PC-9 (cell line): ENCODE measurements at regions not wholly inside any gene's neighbourhood (a gene's known extent, or its start where the extent isn't known, plus 50 kb on each side); places are given as distances from the start of the nearest gene placed in this dataset.

Source experiments
- CTCF ChIP-seq: fragments of 200-600 bp; sonication (generic); conservative IDR thresholded peaks from 2 replicates; pipeline ENCODE4 v1.6.1; 2017; ENCODE audit warnings: mixed run types, antibody characterized with exemption, mild to moderate bottlenecking, moderate library complexity
- EZH2 ChIP-seq: fragments of 200-600 bp; sonication (generic); IDR thresholded peaks from 2 replicates; pipeline ENCODE4 v1.8.0; 2017; ENCODE audit warnings: antibody characterized with exemption, low read depth

- TF ChIP-seq CTCF (no peak), EZH2 (no peak)
Measured at GRCh38 chr18:43435851-43436250, 158.6 kb upstream of the SYT4 start.
